Parathyroid adenoma (tissue), 2 donors: ENCODE measurements at regions not wholly inside any gene's neighbourhood (a gene's known extent, or its start where the extent isn't known, plus 50 kb on each side); places are given as distances from the start of the nearest gene placed in this dataset.

Experiments
- H2AFZ ChIP-seq: fragments of 300-600 bp; sonication (generic); one replicate; pipeline ENCODE4 v1.7.0; 2017; ENCODE audit warnings: antibody characterized with exemption, mild to moderate bottlenecking
- H3K27ac ChIP-seq: fragments of 300-600 bp; sonication (generic); one replicate; pipeline ENCODE4 v1.7.0; 2017
- H3K27me3 ChIP-seq: fragments of 300-600 bp; sonication (generic); one replicate; pipeline ENCODE4 v1.7.0; 2017; ENCODE audit warnings: low read length; ENCODE audit not compliant: control insufficient read depth, insufficient read depth
- H3K36me3 ChIP-seq: fragments of 300-600 bp; sonication (generic); one replicate; pipeline ENCODE4 v1.7.0; 2017; ENCODE audit warnings: low read length; ENCODE audit not compliant: control insufficient read depth, insufficient read depth
- H3K4me1 ChIP-seq: fragments of 300-600 bp; sonication (generic); one replicate; pipeline ENCODE4 v1.7.0; 2017; ENCODE audit warnings: control low read depth
- H3K4me2 ChIP-seq: fragments of 300-600 bp; sonication (generic); one replicate; pipeline ENCODE4 v1.7.0; 2017; ENCODE audit warnings: low read length
- H3K4me3 ChIP-seq: fragments of 300-600 bp; sonication (generic); one replicate; pipeline ENCODE4 v1.7.0; 2017; ENCODE audit warnings: low read depth, low read length
- H3K79me2 ChIP-seq: fragments of 300-600 bp; sonication (generic); one replicate; pipeline ENCODE4 v1.7.0; 2017; ENCODE audit warnings: control low read depth
- H3K9ac ChIP-seq: fragments of 300-600 bp; sonication (generic); one replicate; pipeline ENCODE4 v1.7.0; 2017; ENCODE audit warnings: mild to moderate bottlenecking
- H3K9me3 ChIP-seq: fragments of 300-600 bp; sonication (generic); one replicate; pipeline ENCODE4 v1.7.0; 2017; ENCODE audit warnings: low read length; ENCODE audit not compliant: control insufficient read depth
- TF ChIP-seq, protein P1 (sequence below): fragments of 300-600 bp; sonication (generic); IDR thresholded peaks from one replicate; pipeline ENCODE4 v1.7.0; 2017; ENCODE audit warnings: antibody characterized with exemption, mild to moderate bottlenecking
- donor health status: primary hyperparathyroidism.

DNA sequence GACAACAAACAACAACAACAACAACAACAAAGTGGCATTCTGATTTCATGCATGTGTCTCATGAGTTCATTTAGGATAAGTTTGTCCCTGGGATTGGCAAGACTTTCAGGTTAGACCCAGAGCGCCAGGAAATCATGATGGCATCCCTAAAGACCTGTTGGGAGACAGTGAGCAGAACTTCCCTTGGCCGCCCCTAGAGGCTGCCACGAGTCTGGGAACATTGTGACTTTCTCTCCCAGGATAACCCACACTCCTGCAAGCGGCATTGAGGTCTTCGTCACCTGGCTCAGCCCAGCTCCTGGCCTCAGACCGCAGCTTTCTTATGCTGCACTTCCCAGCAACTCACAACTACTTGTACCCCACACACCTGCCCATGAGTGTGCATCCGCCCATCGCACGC, 80.5 kb upstream of the RNF32 start:
- TF ChIP-seq, protein P1, sequence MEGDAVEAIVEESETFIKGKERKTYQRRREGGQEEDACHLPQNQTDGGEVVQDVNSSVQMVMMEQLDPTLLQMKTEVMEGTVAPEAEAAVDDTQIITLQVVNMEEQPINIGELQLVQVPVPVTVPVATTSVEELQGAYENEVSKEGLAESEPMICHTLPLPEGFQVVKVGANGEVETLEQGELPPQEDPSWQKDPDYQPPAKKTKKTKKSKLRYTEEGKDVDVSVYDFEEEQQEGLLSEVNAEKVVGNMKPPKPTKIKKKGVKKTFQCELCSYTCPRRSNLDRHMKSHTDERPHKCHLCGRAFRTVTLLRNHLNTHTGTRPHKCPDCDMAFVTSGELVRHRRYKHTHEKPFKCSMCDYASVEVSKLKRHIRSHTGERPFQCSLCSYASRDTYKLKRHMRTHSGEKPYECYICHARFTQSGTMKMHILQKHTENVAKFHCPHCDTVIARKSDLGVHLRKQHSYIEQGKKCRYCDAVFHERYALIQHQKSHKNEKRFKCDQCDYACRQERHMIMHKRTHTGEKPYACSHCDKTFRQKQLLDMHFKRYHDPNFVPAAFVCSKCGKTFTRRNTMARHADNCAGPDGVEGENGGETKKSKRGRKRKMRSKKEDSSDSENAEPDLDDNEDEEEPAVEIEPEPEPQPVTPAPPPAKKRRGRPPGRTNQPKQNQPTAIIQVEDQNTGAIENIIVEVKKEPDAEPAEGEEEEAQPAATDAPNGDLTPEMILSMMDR: no peak

DNA sequence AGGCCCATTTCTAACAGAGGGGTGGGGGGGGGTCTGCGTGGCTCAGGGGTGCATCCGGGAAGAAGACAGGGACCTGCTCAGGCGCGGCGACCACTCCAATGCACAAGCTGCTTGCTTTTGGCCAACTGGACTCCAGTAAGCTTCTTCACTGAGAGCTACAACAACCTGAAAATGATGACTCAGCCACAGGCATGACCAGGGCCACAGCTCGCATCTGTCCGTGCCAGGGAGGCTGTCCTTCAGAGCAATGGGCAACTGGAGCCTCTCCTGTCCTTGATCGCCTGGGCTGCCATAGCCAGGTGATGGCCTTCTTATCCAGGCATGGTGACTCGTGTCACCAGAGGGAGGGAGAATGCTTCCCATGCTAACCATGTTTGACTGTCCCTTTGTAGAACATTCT, 81.6 kb upstream of the RNF32 start:
- Histone ChIP-seq H3K27me3 (no peaks in the 10 kb centered on the region), H3K9ac (no peak overlapping the region), H3K36me3 (no peaks in the 10 kb centered on the region), H3K79me2 (no peaks in the 10 kb centered on the region), H2AFZ (no peak overlapping the region), H3K4me1 (no peaks in the 10 kb centered on the region), H3K9me3 (no peaks in the 10 kb centered on the region), H3K4me2 (no peak overlapping the region), H3K4me3 (no peak overlapping the region), H3K27ac (no peak overlapping the region)
- TF ChIP-seq, protein P1: no peak

More for the DNA sequence above, 80.5 kb upstream of the RNF32 start:
- H3K27ac ChIP-seq: no peak overlapping the region
- no peak overlapping the region for H3K4me2 ChIP-seq
- no peak overlapping the region for H3K4me3 ChIP-seq
- H3K9ac ChIP-seq: no peak overlapping the region
- no peaks in the 10 kb centered on the region for H3K9me3 ChIP-seq
- no peaks in the 10 kb centered on the region for H3K36me3 ChIP-seq
- no peaks in the 10 kb centered on the region for H3K4me1 ChIP-seq
- no peak overlapping the region for H2AFZ ChIP-seq
- no peaks in the 10 kb centered on the region for H3K27me3 ChIP-seq
- H3K79me2 ChIP-seq: no peaks in the 10 kb centered on the region

DNA sequence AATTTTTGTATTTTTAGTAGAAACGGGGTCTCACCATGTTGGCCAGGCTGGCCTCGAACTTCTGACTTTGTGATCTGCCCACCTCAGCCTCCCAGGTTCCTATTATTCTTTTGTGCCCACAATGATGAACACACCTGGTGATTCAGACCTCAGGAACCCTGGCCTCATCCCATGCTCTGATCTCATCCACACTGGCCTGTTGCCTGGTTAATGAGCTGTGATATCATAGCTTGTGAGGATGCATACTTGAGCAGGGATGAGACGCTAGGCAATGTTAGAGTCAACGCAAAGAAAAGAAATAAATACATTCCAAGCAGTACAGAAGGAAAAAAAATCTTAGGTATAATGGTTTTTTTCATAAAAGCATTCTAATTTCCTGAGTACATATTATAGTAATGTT, 82.4 kb upstream of the RNF32 start:
- Histone ChIP-seq H3K4me1 (no peaks in the 10 kb centered on the region), H3K9ac (no peak overlapping the region), H3K79me2 (no peaks in the 10 kb centered on the region), H3K4me3 (no peak overlapping the region), H3K9me3 (no peaks in the 10 kb centered on the region), H3K4me2 (no peak overlapping the region), H2AFZ (no peak overlapping the region), H3K27ac (no peak overlapping the region), H3K27me3 (no peaks in the 10 kb centered on the region), H3K36me3 (no peaks in the 10 kb centered on the region)
- TF ChIP-seq, protein P1: no peak

DNA sequence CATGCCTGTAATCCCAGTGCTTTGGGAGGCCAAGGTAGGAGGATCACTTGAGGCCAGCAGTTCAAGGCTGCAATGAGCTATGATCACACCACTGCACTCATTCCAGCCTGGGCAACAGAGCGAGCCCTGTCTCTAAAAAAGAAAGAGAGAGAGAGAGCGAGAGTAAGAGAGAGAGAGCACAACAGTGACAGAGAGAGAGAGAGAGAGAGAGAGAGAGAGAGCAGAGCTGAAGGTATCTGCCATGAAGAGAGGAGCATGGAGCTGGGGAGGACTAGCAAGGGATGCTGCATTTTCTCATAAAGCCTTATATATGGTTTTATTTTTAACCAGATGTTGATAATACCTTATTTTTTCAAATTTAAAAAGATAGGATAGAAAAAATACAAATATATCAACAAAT, 84.5 kb upstream of the RNF32 start:
- H3K27me3 ChIP-seq: no peaks in the 10 kb centered on the region
- no peak overlapping the region for H3K4me3 ChIP-seq
- H3K27ac ChIP-seq: no peak overlapping the region
- TF ChIP-seq, protein P1: no peak
- H3K4me1 ChIP-seq: no peaks in the 10 kb centered on the region
- no peak overlapping the region for H3K4me2 ChIP-seq
- no peaks in the 10 kb centered on the region for H3K9me3 ChIP-seq
- no peaks in the 10 kb centered on the region for H3K79me2 ChIP-seq
- H2AFZ ChIP-seq: no peak overlapping the region
- no peaks in the 10 kb centered on the region for H3K36me3 ChIP-seq
- no peak overlapping the region for H3K9ac ChIP-seq

DNA sequence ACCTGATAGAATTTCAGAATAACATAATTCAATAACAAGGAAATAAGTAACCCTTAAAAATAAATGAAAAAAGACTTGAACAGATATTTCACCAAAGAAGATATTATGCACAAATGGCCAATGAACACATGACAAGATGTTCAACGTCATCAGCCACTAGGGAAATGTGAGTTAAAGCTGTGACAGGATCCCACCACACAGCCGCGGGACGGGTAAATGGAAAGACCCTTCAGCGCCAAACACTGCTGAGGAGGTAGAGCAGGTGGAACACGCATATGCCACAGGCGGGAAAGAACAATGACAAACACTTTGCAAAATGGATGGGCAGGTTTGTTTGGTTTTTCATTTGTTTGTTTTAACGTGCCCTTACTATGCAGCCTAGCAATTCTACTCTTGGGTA, 86.1 kb upstream of the RNF32 start:
- Histone ChIP-seq H3K4me2 (no peak overlapping the region), H2AFZ (no peak overlapping the region), H3K27me3 (no peaks in the 10 kb centered on the region), H3K9me3 (no peaks in the 10 kb centered on the region), H3K27ac (no peak overlapping the region), H3K36me3 (no peaks in the 10 kb centered on the region), H3K79me2 (no peaks in the 10 kb centered on the region), H3K9ac (no peak overlapping the region), H3K4me1 (no peaks in the 10 kb centered on the region), H3K4me3 (no peak overlapping the region)
- TF ChIP-seq, protein P1: no peak
